ENCODE measurements at regions not wholly inside any gene's neighbourhood (a gene's known extent, or its start where the extent isn't known, plus 50 kb on each side); places are given as distances from the start of the nearest gene placed in this dataset.

DNA sequence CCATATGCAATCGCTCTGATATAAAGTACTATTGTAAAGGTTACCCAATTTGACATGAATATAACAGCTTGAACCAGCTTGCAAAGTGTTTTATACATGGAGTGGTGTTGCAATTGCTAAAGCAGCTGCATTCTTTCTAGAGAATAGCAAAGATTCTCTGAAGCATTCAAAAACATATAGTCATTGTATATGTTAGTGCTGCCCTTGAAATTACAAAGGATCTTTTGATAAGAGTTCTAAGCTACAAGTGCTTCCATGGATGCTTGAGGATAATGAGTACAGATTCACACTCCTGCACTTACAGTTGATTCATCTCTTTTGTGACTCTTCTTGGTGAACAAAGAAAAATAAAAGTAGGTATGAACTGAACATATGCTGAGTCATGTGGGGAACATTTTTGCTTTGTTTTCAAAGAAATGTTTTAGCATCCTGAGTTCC lies 175.7 kb downstream of the ALDH8A1 start:
- WGBS, 4 donors, result 83 to 90% (median 85%) methylated on average over 1 of the region's 1 CpG
- H3K27ac ChIP-seq, result no peak overlapping the region
- H3K4me3 ChIP-seq, result no peak overlapping the region
- no peak for DNase-seq
- no peaks in the 10 kb centered on the region for H3K36me3 ChIP-seq (replicated peaks in 1 of 2)
- H3K9me3 ChIP-seq (replicated peaks in 1 of 3), result no peaks in the 10 kb centered on the region
- H3K27me3 ChIP-seq, result peaks cover 4% of the 10 kb centered on the region
- no peaks in the 10 kb centered on the region for H3K4me1 ChIP-seq (replicated peaks in 1 of 2)
- TF ChIP-seq, protein P1, sequence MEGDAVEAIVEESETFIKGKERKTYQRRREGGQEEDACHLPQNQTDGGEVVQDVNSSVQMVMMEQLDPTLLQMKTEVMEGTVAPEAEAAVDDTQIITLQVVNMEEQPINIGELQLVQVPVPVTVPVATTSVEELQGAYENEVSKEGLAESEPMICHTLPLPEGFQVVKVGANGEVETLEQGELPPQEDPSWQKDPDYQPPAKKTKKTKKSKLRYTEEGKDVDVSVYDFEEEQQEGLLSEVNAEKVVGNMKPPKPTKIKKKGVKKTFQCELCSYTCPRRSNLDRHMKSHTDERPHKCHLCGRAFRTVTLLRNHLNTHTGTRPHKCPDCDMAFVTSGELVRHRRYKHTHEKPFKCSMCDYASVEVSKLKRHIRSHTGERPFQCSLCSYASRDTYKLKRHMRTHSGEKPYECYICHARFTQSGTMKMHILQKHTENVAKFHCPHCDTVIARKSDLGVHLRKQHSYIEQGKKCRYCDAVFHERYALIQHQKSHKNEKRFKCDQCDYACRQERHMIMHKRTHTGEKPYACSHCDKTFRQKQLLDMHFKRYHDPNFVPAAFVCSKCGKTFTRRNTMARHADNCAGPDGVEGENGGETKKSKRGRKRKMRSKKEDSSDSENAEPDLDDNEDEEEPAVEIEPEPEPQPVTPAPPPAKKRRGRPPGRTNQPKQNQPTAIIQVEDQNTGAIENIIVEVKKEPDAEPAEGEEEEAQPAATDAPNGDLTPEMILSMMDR (IDR thresholded peaks at IDR 0.05), result no peak
- TF ChIP-seq POLR2A (IDR thresholded peaks at IDR 0.05), result no peak
- intact Hi-C loops (cut with DNase I), result no loop called here

DNA sequence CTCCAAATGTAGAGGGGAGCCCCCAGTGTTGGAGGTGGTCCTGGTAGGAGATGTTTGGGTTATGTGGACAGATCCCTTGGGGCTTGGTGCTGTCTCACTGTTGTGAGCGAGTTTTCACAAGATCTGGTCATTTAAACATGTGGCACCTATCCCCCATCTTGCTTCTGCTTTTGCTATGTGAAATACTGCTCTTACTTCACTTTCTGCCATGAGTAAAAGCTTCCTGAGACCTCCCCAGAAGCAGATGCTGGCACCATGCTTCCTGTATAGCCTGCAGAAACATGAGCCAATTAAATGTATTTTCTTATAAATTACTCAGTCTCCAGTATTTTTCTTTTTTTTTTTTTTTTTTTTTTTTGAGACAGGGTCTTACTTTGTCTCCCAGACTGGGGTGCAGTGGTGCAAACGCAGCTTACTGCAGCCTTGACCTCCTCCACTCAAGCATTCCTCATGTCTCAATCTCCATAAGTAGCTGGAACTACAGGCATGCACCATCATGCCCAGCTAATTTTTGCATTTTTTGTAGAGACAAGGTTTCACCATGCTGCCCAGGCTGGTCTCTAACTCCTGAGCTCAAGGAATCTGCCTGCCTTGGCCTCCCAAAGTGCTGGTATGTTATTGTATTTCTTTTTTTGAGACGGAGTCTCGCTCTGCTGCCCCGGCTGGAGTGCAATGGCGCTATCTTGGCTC lies 177.1 kb downstream of the ALDH8A1 start:
- Histone ChIP-seq H3K4me1 (replicated peaks in 1 of 2) (no peaks in the 10 kb centered on the region), H3K27ac (no peak overlapping the region), H3K36me3 (replicated peaks in 1 of 2) (no peaks in the 10 kb centered on the region), H3K4me3 (no peak overlapping the region), H3K9me3 (replicated peaks in 1 of 3) (no peaks in the 10 kb centered on the region), H3K27me3 (peaks cover 4% of the 10 kb centered on the region)
- no peak for TF ChIP-seq POLR2A (IDR thresholded peaks at IDR 0.05)
- TF ChIP-seq, protein P1 (IDR thresholded peaks at IDR 0.05), result no peak
- intact Hi-C loops (cut with DNase I), result no loop called here
- 86 to 95% (median 89%) methylated on average over 6 of the region's 6 CpGs for WGBS, 4 donors
- DNase-seq, result no peak

DNA sequence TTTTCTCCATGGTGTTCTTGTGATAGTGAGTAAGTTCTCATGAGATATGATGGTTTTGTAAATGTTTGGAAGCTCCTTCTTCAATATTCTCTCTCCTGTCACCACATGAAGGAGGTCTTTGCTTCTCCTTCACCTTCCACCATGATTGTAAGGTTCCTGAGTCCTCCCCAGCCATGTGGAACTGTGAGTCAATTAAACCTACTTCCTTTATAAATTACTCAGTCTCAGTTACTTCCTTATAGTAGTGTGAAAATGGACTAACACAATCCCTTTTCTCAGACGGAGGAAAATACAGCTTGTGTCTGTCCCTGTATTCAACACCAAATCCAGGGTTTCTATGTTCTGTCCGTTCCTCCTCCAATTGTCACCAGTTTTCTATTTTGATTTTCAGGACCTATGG lies 181.0 kb downstream of the ALDH8A1 start:
- WGBS, 4 donors, result 75 to 78% (median 78%) methylated on average over 2 of the region's 2 CpGs

DNA sequence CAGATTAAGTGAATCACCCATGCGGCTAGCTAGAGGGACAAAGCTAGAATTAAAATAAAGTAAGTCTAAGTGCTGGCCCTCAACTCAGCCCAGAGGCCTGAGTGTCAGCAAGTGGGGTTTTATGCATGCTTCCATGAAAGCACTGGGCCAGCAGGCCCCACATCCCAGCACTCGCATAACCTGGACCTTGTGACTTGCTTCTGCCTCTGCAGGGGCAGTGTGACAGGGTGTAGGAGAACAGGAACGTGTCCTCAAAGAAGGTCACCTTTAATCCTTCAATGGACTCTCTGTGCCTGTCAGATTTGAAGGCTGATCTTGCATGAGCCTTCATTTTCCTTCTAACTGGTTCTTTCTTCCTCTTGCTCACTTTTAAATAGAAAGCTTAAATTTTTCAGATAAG lies 183.4 kb downstream of the ALDH8A1 start:
- peaks cover 4% of the 10 kb centered on the region for H3K27me3 ChIP-seq
- no peak for TF ChIP-seq POLR2A (IDR thresholded peaks at IDR 0.05)
- TF ChIP-seq, protein P1 (IDR thresholded peaks at IDR 0.05), result no peak
- no peak overlapping the region for H3K27ac ChIP-seq
- 47 to 58% (median 51%) methylated on average over 3 of the region's 3 CpGs for WGBS, 4 donors
- H3K9me3 ChIP-seq (replicated peaks in 1 of 3), result no peaks in the 10 kb centered on the region
- H3K4me1 ChIP-seq (replicated peaks in 1 of 2), result no peaks in the 10 kb centered on the region
- no peak for DNase-seq
- no peak overlapping the region for H3K4me3 ChIP-seq
- intact Hi-C loops (cut with DNase I), result no loop called here
- H3K36me3 ChIP-seq (replicated peaks in 1 of 2), result no peaks in the 10 kb centered on the region

More for the DNA sequence above, 181.0 kb downstream of the ALDH8A1 start:
- H3K4me3 ChIP-seq, result no peak overlapping the region
- intact Hi-C loops (cut with DNase I), result no loop called here
- no peaks in the 10 kb centered on the region for H3K36me3 ChIP-seq (replicated peaks in 1 of 2)
- H3K27me3 ChIP-seq, result peaks cover 4% of the 10 kb centered on the region
- no peak for DNase-seq
- H3K9me3 ChIP-seq (replicated peaks in 1 of 3), result no peaks in the 10 kb centered on the region
- no peaks in the 10 kb centered on the region for H3K4me1 ChIP-seq (replicated peaks in 1 of 2)
- no peak overlapping the region for H3K27ac ChIP-seq
- TF ChIP-seq, protein P1 (IDR thresholded peaks at IDR 0.05), result no peak
- TF ChIP-seq POLR2A (IDR thresholded peaks at IDR 0.05), result no peak

All from adrenal gland (tissue), 9 donors.